Activated CD4-positive, alpha-beta T cell treated with anti-CD3 and anti-CD28 coated beads, Interleukin-2, amount 10 ng/mL, durations not matched to agents 7 days and 5 days (primary cell): ENCODE measurements at regions not wholly inside any gene's neighbourhood (a gene's known extent, or its start where the extent isn't known, plus 50 kb on each side); places are given as distances from the start of the nearest gene placed in this dataset.
"Not testable (repeated sequence)": the region's sequence is repeated elsewhere in the genome, so short reads cannot be mapped to it uniquely, and the experiment has no call there.

Source experiments
- CTCF ChIA-PET: fragments of 350-600 bp; sonication (Branson Sonifier 250); formaldehyde crosslinking; loops from one replicate; lab custom pipeline; 2021; ENCODE audit warnings: antibody characterized with exemption; lab: Charles Lee
- POLR2A ChIA-PET: fragments of 350-600 bp; sonication (Branson Sonifier 250); formaldehyde crosslinking; loops from one replicate; lab custom pipeline; 2021; ENCODE audit warnings: antibody characterized with exemption; lab: Charles Lee
- DNase-seq: peaks from one replicate; pipeline ENCODE4 v3.0.0-alpha.2; 2020
- H3K27ac Mint-ChIP-seq: one replicate; pipeline ENCODE4 v1.8.0; 2021; ENCODE audit warnings: mild to moderate bottlenecking, moderate library complexity, mixed read lengths
- H3K27me3 Mint-ChIP-seq: one replicate; pipeline ENCODE4 v1.8.0; 2021; ENCODE audit warnings: mixed read lengths
- H3K36me3 Mint-ChIP-seq: one replicate; pipeline ENCODE4 v1.8.0; 2021; ENCODE audit warnings: low read depth, mixed read lengths
- H3K4me1 Mint-ChIP-seq: one replicate; pipeline ENCODE4 v1.8.0; 2021; ENCODE audit warnings: mixed read lengths
- H3K4me3 Mint-ChIP-seq: one replicate; pipeline ENCODE4 v1.8.0; 2021; ENCODE audit warnings: mild to moderate bottlenecking, moderate library complexity, mixed read lengths
- H3K9me3 Mint-ChIP-seq: one replicate; pipeline ENCODE4 v1.8.0; 2021; ENCODE audit warnings: mixed read lengths

GRCh38 chr5:3337812-3338541 lies 257.7 kb upstream of the IRX1 start:
- DNase-seq = no peak
- Mint-ChIP-seq H3K27me3 (no peaks in the 10 kb centered on the region), H3K9me3 (no peaks in the 10 kb centered on the region), H3K4me3 (no peak overlapping the region), H3K4me1 (no peaks in the 10 kb centered on the region), H3K27ac (no peak overlapping the region), H3K36me3 (no peaks in the 10 kb centered on the region)
- ChIA-PET POLR2A (no interaction called here), CTCF (no interaction called here)

- Mint-ChIP-seq H3K27ac (no peak overlapping the region), H3K36me3 (no peaks in the 10 kb centered on the region), H3K9me3 (no peaks in the 10 kb centered on the region), H3K4me3 (no peak overlapping the region), H3K4me1 (no peaks in the 10 kb centered on the region), H3K27me3 (no peaks in the 10 kb centered on the region)
- ChIA-PET POLR2A (no interaction called here), CTCF (no interaction called here)
- no peak for DNase-seq
Measured at GRCh38 chr5:3336666-3337065, 259.0 kb upstream of the IRX1 start.

- H3K27ac Mint-ChIP-seq = no peak overlapping the region
- H3K4me1 Mint-ChIP-seq = no peaks in the 10 kb centered on the region
- no peak overlapping the region for H3K4me3 Mint-ChIP-seq
- H3K36me3 Mint-ChIP-seq = no peaks in the 10 kb centered on the region
- H3K9me3 Mint-ChIP-seq = no peaks in the 10 kb centered on the region
- no peak for DNase-seq
- ChIA-PET POLR2A (no interaction called here), CTCF (no interaction called here)
- H3K27me3 Mint-ChIP-seq = no peaks in the 10 kb centered on the region
Measured at GRCh38 chr5:3335301-3335700, 260.3 kb upstream of the IRX1 start.

- ChIA-PET CTCF (no interaction called here), POLR2A (no interaction called here)
- Mint-ChIP-seq H3K4me3 (no peak overlapping the region), H3K27ac (no peak overlapping the region), H3K27me3 (no peaks in the 10 kb centered on the region), H3K36me3 (no peaks in the 10 kb centered on the region), H3K4me1 (no peaks in the 10 kb centered on the region), H3K9me3 (no peaks in the 10 kb centered on the region)
- no peak for DNase-seq
Measured at GRCh38 chr5:3333836-3334235, 261.8 kb upstream of the IRX1 start.

- no peak overlapping the region for H3K4me3 Mint-ChIP-seq
- no peak overlapping the region for H3K27ac Mint-ChIP-seq
- ChIA-PET POLR2A (no interaction called here), CTCF (no interaction called here)
- no peaks in the 10 kb centered on the region for H3K36me3 Mint-ChIP-seq
- no peaks in the 10 kb centered on the region for H3K9me3 Mint-ChIP-seq
- no peak for DNase-seq
- H3K27me3 Mint-ChIP-seq = no peaks in the 10 kb centered on the region
- H3K4me1 Mint-ChIP-seq = no peaks in the 10 kb centered on the region
Measured at GRCh38 chr5:3333105-3333504, 262.5 kb upstream of the IRX1 start.

- ChIA-PET CTCF (no interaction called here), POLR2A (no interaction called here)
- H3K9me3 Mint-ChIP-seq = peaks cover 1% of the 10 kb centered on the region
- no peaks in the 10 kb centered on the region for H3K4me1 Mint-ChIP-seq
- H3K27me3 Mint-ChIP-seq = no peaks in the 10 kb centered on the region
- H3K36me3 Mint-ChIP-seq = no peaks in the 10 kb centered on the region
- H3K4me3 Mint-ChIP-seq = no peak overlapping the region
- no peak for DNase-seq
- H3K27ac Mint-ChIP-seq = no peak overlapping the region
Measured at GRCh38 chr5:3331819-3332218, 263.8 kb upstream of the IRX1 start.

- Mint-ChIP-seq H3K9me3 (peaks cover 5% of the 10 kb centered on the region), H3K27me3 (no peaks in the 10 kb centered on the region), H3K4me1 (no peaks in the 10 kb centered on the region), H3K36me3 (no peaks in the 10 kb centered on the region), H3K4me3 (no peak overlapping the region), H3K27ac (no peak overlapping the region)
- POLR2A ChIA-PET = no interaction called here
- no peak for DNase-seq
- CTCF ChIA-PET = no interaction called here
Measured at GRCh38 chr5:3330442-3330841, 265.2 kb upstream of the IRX1 start.

- Mint-ChIP-seq H3K27ac (no peak overlapping the region), H3K27me3 (no peaks in the 10 kb centered on the region), H3K4me1 (no peaks in the 10 kb centered on the region), H3K9me3 (peaks cover 10% of the 10 kb centered on the region), H3K4me3 (no peak overlapping the region), H3K36me3 (no peaks in the 10 kb centered on the region)
- ChIA-PET CTCF (no interaction called here), POLR2A (no interaction called here)
- DNase-seq = no peak
Measured at GRCh38 chr5:3329427-3329826, 266.2 kb upstream of the IRX1 start.

GRCh38 chr5:3326841-3327232 lies 268.8 kb upstream of the IRX1 start:
- no peaks in the 10 kb centered on the region for H3K36me3 Mint-ChIP-seq
- peaks cover 10% of the 10 kb centered on the region for H3K9me3 Mint-ChIP-seq
- no peak overlapping the region for H3K4me3 Mint-ChIP-seq
- POLR2A ChIA-PET = no interaction called here
- no peak for DNase-seq
- H3K4me1 Mint-ChIP-seq = no peaks in the 10 kb centered on the region
- no peak overlapping the region for H3K27ac Mint-ChIP-seq
- CTCF ChIA-PET = no interaction called here
- no peaks in the 10 kb centered on the region for H3K27me3 Mint-ChIP-seq

- ChIA-PET POLR2A (no interaction called here), CTCF (no interaction called here)
- Mint-ChIP-seq H3K36me3 (no peaks in the 10 kb centered on the region), H3K9me3 (peaks cover 10% of the 10 kb centered on the region), H3K4me3 (no peak overlapping the region), H3K27me3 (no peaks in the 10 kb centered on the region), H3K27ac (no peak overlapping the region), H3K4me1 (no peaks in the 10 kb centered on the region)
- DNase-seq = no peak
Measured at GRCh38 chr5:3325972-3326840, 269.4 kb upstream of the IRX1 start.

- Mint-ChIP-seq H3K27me3 (no peaks in the 10 kb centered on the region), H3K27ac (no peak overlapping the region), H3K36me3 (no peaks in the 10 kb centered on the region), H3K4me3 (no peak overlapping the region), H3K9me3 (peaks cover 10% of the 10 kb centered on the region), H3K4me1 (no peaks in the 10 kb centered on the region)
- ChIA-PET CTCF (no interaction called here), POLR2A (no interaction called here)
- DNase-seq = no peak
Measured at GRCh38 chr5:3325201-3325971, 270.2 kb upstream of the IRX1 start.

- Mint-ChIP-seq H3K27me3 (no peaks in the 10 kb centered on the region), H3K4me1 (no peaks in the 10 kb centered on the region), H3K36me3 (no peaks in the 10 kb centered on the region), H3K4me3 (no peak overlapping the region), H3K27ac (no peak overlapping the region), H3K9me3 (peaks cover 10% of the 10 kb centered on the region)
- CTCF ChIA-PET = no interaction called here
- POLR2A ChIA-PET = no interaction called here
- no peak for DNase-seq
Measured at GRCh38 chr5:3324421-3325101, 271.1 kb upstream of the IRX1 start.

GRCh38 chr5:3323966-3324365 lies 271.7 kb upstream of the IRX1 start:
- peaks cover 10% of the 10 kb centered on the region for H3K9me3 Mint-ChIP-seq
- H3K4me1 Mint-ChIP-seq, H3K27ac Mint-ChIP-seq, CTCF ChIA-PET, POLR2A ChIA-PET, H3K4me3 Mint-ChIP-seq, DNase-seq, H3K36me3 Mint-ChIP-seq, H3K27me3 Mint-ChIP-seq: not testable (repeated sequence)
